HL-60 (cell line): ENCODE measurements at regions not wholly inside any gene's neighbourhood (a gene's known extent, or its start where the extent isn't known, plus 50 kb on each side); places are given as distances from the start of the nearest gene placed in this dataset.

Experiments
- CTCF ChIP-seq: IDR thresholded peaks from one replicate; pipeline ENCODE4 v1.5.1; 2011; ENCODE audit warnings: low read length, control low read depth, inconsistent platforms; ENCODE audit not compliant: insufficient read depth
- GABPA ChIP-seq: IDR thresholded peaks from 2 replicates; pipeline ENCODE4 v1.6.1; 2012; ENCODE audit warnings: low read depth
- POLR2AphosphoS5 ChIP-seq: IDR thresholded peaks from 2 replicates; pipeline ENCODE4 v1.6.1; 2012; ENCODE audit warnings: low read depth
- REST ChIP-seq: IDR thresholded peaks from 2 replicates; pipeline ENCODE4 v1.6.1; 2012; ENCODE audit warnings: low read depth; ENCODE audit not compliant: insufficient replicate concordance
- SPI1 ChIP-seq: IDR thresholded peaks from 2 replicates; pipeline ENCODE4 v1.6.1; 2012; ENCODE audit warnings: low read depth, mild to moderate bottlenecking, borderline replicate concordance

- TF ChIP-seq CTCF (no peak), POLR2AphosphoS5 (no peak), REST (no peak), SPI1 (no peak), GABPA (no peak)
Measured at GRCh38 chr1:70887936-70888335, 159.7 kb downstream of the PTGER3 start.
